ENCODE measurements at regions not wholly inside any gene's neighbourhood (a gene's known extent, or its start where the extent isn't known, plus 50 kb on each side); places are given as distances from the start of the nearest gene placed in this dataset.

DNA sequence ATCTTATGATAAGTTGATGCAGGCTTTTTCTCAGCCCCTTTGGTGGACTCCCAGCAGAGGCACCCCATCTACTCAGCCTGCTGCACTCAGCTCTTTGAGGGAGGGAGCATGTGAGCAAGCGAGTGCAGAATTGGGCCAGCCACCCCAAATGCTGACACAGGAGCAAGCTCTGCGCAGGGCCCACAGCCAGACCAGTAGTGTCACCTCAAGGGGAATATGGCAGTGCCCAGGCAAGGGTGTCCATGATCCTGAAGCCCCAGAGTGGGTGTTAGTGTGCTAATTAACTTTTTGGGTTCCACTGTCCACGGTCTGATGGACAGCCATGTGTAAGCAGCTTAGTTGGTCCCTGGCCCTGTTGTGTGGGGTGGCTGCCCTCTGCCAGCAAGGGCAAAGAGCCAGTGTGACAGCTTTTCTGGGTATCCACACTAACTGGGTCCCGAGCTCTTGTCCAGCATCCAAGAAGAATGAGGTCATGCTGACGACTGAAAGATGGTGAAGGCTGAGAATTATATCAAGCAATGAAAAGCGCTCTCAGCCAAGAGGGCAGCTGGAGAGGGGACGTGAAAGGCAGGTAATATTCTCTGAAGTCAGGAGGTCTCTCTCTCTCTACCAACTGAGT is 898.3 kb upstream of the PCDH9 start:
- DNase-seq (ENCODE audit: low read depth) = no peak

DNA sequence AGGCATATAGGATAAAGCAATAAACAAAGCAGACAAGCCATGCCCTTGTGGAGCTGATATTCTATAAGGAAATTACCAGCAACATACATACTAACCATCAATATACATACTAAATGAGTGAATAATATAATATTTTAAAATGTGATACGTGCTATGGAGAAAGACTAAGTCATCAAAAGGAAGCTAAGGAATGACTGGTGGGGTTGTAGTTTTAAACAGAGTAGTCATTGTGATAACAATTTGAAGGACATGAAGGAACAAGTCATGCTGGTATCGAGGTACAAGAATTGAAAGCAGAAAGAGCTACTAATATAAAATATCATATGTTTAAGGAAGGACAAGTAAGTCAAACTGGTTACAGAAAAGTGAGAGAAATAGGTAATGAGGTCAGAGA is 894.9 kb upstream of the PCDH9 start:
- no peak for DNase-seq (ENCODE audit: low read depth)

DNA sequence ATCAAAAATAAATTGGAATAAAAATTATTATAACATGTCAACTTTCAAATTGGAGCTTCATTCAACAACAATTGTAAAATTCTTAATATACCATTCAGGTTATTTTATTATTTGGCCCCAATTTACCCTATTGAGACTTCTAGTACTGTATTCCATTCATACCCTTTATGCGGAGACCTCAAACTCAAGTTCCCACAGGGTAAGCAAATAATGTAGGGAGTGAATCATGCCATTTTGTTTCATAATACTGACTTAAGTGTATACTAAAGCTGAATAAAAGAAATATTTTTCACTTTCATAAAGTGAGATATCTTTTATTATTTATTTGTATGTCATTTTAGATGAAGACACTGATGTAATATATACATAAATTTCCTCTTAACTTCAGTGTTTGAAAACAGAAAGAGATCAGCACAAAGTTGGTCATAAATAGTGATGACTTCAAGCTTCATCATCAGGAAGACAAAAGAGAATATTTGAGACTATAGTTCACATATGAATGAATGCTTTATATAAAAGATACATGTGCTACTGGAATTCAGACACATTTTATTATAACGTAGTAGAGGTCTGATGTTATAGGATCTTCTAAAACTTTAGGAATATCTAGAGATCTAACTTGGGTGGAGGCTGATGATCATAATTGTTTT is 894.4 kb upstream of the PCDH9 start:
- DNase-seq (ENCODE audit: low read depth) = no peak

DNA sequence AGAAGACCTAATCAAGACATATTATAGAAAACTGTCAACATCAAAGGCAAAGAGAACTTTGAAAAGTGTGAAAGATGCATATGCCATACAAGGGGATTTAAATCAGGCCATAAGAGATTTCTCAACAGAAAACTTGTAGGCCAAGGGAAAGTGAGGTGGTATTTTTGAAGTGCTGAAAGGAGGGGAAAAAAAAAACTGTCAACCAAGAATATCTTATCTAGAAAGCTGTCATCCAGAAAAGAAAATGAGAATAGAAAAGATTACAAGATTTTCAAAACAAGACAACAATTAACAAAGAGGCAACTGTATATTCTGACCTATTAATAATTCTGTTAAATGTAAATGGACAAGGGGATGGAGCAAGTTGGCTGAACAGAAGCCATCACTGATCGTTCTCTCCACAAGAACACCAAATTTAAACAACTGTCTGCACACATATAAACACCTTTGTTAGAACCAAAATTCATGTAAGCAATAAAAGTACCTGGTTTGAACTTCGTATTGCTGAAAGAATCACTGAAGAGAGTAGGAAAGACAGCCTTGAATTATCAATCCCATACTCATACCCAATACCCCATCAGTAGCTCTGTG is 880.1 kb upstream of the PCDH9 start:
- no peak for DNase-seq (ENCODE audit: low read depth)

DNA sequence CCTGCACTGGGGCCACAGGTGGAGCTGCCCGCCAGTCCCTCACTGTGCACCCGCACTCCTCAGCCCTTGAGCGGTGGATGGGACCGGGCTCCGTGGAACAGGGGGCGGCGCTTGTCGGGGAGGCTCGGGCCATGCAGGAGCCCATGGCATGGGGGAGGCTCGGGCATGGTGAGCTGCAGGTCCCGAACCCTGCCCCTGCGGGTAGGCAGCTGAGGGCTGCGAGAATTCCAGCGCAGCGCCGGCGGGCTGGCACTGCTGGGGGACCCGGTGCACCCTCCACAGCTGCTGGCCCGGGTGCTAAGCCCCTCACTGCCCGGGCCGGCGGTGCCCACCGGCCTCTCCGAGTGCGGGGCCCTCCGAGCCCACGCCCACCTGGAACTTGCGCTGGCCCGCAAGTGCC is 877.5 kb upstream of the PCDH9 start:
- DNase-seq (ENCODE audit: low read depth) = no peak

DNA sequence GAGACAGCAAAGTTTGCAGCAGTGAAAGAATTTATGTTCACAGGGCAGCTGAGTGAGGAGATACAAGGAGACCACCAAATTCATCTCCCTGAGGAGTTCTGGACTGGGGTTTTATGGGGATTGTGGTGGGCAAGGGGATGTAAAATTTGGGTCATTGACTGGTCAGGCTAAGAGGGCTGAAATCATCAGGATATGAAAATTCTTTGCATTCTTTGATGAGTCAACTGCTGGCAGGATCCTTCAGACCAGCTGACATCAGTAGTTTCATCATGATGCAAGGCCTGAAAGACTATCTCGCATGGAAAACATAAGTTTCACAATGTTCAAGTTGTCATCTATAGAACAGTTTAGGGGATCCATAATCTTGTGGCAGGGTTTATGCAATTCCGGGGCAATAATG is 869.5 kb upstream of the PCDH9 start:
- DNase-seq (ENCODE audit: low read depth) = peak; percentile 17

DNA sequence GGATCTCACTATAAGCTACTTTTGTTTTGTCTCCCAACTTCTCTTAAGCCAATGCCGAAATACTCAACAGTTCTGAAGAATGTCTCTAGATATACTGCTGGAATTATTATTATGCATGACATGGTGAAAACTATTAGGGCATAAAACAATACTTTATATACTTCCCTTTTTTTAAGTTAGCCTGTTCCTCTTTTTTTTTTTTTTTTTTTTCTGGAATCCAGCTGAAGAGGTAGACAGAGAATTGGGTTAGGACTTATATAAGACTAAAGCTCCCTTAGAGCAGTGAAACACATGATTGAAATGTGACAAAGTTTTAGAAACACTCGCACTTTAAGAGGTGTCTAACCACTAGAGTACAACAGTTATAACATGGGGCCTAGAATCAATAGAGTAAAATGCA is 850.9 kb upstream of the PCDH9 start:
- no peak for DNase-seq (ENCODE audit: low read depth)

DNA sequence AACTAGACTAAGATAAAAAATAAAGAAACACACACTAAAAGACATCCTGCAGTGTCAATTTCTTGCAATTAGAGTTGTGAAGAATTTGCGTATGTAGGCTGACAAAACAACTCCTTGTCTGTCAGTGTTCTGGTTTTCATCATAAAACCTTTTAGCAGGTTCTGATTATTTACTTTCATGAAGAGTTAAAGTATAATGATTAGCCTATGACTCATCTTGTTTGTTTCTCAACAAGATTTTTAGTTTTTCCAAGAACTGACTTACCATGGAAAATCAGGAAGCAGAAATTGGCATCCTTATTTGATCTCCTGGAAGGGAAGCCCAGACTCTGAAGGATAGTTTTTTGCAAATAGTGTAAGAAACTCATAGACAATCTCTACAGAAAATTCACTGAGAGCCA is 848.7 kb upstream of the PCDH9 start:
- no peak for DNase-seq (ENCODE audit: low read depth)

DNA sequence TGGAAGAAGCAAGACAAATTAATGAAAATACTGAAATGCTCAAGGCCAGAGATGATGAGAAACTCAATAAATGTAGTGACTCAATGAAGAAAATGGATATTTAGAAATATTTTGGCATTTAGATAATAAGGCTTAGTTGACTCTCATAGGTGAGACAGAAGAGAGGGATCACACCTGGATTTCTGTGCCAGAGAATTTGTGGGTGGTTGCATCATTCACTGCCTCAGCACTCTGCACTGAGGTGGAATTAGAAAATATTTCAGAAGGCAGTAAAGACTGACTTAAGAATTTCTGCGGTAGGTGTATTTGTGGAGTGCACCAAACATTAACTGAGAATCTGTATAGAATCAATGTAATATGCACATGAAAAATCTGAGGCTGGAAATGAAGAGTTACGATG is 848.3 kb upstream of the PCDH9 start:
- DNase-seq (ENCODE audit: low read depth) = no peak

DNA sequence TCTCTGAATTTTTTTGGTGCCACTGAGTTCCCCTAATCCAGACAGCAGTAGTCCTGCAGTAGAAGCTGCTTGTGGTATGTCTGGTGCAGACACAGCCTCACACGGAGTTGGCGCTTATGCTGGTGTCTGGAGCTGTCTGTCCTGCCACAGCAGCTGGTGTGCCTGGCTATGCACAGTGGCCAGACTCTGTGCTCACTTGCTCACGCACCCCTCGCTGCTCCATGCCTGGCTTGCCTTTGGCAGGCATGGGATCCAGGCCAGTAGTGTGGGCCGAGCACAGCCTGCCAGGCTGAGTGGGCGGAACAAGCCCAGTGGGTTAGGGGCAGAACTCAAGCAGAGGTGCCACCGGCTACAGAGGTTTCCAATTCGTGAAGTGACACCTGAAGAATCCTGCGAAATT is 845.9 kb upstream of the PCDH9 start:
- DNase-seq (ENCODE audit: low read depth) = no peak

DNA sequence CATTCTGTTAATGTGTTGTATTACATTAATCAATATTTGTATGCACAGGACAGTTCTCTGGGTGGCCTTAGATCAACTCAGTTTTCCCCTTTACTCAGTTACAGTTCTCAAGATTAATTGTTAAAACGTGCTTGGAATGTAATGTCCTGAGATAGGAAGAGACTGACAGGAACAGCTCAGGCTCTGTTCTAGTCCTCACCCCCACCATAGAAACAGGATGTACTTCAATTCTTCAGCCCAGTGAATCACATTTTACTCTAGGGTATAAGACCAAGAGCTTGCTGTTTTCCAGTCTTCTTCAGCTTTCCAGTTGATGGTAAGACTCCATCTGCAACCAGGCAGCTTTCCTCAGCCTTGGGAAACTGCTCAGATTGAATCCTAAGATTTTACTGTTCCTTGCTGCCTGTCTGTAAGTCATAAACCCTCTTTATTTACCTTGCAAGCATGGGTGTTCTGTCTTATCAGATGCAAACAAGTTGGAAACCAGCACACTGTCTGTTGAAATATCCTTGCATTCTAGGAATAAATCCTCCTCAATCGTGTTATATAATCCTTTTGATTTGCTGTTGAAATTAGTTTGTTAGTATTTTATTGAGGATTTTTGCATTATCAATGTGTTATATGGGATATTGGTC is 836.9 kb upstream of the PCDH9 start:
- no peak for DNase-seq (ENCODE audit: low read depth)

DNA sequence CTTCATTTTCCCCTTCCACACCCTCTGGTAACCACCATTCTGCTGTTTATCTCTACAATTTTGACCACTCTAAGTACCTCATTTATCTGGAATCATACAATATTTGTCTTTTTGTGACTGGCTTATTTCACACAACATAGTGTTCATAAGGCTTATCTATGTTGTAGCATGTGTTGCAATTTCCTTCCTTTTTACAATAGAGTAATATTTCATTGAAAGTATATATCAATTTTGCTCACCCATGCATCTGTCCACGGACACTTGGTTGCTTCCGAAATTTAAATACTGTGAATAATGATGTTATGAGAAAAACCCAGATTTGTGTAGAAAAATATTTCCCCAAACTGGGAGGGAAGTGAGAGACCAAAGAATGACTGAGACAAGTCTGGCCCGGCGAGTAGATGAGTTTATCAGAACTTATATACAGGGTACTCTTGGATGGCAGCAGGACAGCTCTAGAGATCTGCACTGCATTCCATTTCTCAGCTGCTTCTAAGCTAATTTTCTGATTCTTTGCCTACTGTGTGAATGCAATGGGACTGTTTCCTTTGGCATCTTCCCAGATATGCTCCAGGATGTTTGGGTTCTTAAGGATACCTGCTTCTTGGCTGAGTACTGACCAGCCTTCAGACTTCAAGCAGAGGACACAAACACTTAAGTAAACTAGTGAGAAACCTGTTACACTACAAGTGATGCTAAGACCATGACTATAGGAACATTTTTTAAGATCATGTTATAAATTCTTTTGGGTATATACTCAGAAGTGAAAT is 834.0 kb upstream of the PCDH9 start:
- no peak for DNase-seq (ENCODE audit: low read depth)

DNA sequence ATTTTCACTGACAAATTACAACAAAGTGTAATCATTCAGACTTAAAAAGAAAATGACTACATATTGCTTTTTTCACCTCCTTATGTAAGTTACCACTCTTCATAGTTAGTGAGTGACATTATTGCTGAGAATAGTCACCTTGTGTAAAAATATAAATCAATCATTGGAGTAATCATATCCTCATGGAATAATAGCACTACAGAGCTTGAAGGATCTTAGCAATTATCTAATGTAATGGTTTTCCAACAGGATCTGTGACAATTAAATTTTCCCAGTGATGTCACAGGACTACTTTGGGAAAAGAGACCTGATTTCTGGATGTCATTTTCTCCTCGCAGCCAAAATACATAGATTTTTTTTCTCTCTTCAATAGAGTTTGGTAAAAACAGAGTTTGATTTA is 833.0 kb upstream of the PCDH9 start:
- no peak for DNase-seq (ENCODE audit: low read depth)

DNA sequence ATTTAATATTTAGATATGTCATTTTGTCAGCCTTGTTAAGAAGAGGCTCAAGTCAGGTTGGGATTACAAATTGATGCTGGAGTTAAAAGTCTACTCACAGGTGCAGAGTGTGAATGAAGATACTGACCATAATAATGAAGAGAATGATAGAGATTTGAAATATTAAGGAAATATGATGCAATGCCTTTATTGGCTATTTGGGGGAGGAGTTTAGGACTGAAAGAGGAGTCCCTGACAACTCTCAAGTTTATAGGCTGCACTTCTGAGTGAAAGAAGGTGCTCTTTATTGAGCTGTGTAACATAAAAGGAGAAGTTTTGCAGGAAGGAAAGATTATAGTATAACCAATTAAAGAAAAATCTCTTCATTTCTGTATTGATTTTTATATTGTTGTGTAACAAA is 827.7 kb upstream of the PCDH9 start:
- no peak for DNase-seq (ENCODE audit: low read depth)

DNA sequence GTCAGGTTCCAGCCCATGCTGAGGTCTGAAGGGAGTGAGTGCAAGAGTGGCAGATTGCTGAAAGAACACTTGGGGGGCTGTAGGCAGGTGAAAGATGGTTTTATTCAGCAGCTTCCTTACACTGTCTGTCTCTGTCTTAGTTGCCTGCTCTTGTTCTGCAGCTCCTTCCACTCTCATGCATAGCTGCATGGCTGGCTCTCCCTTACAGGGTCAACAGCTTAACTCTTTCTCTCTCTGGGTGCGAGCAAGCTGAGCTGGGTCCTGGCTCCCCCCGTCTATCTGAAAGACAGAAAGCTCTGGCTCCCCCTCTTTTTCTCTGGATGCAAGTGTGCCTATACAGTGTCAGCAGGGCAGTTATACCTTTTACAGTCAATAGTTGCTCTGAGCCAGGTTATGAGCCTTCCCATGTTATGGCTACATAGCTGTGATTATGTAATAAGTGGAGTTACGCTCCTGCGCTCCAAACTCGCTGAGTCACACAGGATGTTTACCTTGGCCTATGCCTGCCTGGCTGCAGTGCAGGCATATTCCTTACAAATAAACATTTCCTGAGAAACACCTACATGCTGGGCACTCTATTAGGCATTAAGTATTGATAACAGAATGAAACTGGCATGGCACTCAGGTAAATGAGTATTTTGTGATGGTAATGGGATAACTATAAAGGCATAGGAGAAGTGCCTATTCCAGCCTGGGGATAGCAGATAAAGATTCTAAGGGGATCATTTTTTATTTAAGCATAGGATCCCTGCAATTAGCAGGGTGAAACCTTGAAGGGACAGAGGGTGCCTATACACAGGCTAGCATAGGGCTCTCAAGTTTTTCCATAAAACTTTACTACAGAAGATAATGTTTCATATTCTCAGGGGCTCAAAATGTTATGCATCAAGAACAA is 826.9 kb upstream of the PCDH9 start:
- DNase-seq (ENCODE audit: low read depth) = no peak

DNA sequence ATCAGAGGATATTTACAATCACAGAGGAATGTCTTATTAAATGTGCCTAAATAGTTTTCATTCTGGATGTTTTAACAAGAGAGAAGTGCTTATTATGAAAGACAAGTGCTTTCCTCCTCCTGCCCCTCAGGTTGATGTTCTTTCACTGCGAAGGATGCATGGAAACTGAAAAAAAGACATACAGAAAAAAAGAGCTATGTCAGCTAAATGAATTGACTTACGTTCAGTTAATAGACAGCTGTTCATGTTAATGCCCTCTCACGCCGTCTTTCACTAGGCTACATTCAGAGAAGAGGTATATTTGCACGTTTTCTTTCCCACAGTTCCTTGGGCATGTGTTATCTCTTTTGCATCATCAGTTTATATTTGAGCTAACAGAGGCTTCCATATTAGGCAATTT is 821.8 kb upstream of the PCDH9 start:
- DNase-seq (ENCODE audit: low read depth) = no peak

DNA sequence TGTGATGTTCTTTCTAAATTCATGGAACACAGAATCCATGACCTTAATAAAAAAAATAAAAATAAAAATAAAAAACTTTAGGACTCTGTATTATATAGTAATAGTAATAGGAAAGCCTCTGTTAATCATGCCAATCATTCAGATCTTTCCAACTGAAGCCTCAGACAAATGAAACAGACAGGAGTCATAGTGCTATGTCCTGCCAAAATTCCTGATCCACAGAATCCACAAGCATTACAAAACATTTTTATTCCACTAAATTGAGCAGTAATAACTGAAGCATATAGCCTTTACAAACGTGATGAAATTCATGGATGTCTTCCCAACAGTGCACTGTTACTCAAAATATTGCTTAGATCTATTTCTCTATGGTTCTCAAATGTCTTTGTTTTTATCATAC is 820.6 kb upstream of the PCDH9 start:
- no peak for DNase-seq (ENCODE audit: low read depth)

DNA sequence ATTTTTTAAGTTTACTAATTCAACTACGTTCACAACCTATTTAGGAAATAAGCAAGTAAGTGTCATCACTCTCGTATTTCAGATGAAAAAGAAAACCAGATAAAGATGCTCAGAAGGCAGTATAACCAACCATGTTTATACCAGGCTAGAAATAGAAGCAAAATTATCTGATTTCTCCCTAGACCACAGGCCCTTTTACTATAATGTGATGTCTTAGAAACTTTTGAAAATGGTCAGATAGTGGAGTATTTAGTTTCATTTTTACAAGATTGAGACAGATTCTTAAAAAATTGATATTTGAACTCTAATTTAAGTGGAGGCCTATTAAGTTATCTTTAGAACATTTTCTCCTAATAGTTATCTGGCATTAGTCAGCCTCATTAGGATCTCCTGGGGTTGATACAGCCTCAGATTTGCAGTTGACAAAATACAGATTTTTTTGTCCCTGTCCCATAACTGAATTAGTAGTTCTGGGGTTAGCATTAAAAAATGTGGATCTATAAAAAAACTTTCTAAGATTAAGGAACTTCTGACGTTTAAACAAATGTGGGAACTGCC is 818.7 kb upstream of the PCDH9 start:
- no peak for DNase-seq (ENCODE audit: low read depth)

DNA sequence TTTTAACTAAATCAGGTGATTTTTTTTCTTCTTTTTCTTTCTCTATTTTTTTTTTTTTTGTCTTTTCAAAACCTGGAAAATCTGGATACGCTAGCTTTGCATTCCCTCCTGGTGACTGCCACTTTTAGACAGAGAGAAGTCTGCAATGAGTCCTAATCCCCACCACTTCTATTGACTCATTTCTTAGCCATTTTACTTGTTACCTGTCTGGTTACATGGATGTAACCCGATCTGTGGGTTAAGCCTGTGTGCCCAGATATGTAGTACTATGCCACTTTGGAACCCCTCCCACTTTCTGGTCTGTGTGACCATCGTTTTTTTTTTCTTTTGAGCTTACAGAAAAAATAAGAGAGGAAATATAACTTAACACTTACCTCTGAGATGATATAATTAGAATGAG is 817.8 kb upstream of the PCDH9 start:
- DNase-seq (ENCODE audit: low read depth) = no peak

DNA sequence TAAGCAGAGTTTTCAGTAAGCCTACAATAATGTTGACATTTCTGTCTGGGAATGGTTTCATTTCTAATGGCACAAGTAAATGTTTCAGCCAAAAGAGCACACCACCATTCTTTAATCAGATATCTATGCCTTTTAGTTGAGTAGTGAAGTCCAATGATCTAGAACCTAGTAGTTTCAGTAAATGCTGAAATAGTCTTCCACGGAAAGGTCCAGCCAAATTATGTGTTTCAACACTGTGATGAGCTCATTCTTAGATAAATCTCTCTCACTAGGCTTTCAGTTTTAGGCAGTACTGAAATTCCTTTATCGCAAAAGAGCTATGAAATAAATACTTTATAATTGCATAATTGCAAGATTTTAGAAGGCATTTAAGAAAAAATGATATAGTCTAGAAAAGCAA is 816.8 kb upstream of the PCDH9 start:
- no peak for DNase-seq (ENCODE audit: low read depth)

DNA sequence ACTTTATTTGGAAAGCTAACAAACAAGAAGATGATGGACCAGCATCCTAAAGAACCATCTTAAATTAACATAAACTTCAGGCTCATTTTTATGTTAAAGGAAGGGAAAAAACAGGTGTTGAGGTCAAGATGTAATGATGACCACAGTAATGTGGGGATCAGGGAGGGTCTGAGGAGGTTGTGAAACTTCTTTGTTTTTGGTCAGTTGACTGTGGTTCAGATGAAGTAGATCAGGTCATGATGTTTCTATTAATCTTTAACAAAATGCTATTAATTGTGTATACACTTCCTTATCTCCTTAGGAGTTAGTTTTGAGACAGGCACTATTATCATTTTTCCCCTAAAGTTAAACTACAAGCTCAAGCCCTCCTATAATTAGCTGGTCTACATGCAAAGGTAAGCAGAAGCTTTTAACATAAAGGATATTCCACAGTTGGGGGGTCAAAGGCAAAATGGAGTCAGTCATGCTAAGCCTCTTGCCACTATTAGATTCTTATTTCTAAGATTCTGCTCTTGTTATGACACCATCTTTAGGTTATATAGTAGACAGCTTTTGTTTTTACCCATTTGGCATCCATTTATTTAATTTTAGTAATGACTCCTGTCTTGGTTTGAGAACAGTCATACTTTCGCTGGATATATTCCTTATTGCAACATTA is 800.1 kb upstream of the PCDH9 start:
- DNase-seq (ENCODE audit: low read depth) = no peak
